ENCODE measurements at regions not wholly inside any gene's neighbourhood (a gene's known extent, or its start where the extent isn't known, plus 50 kb on each side); places are given as distances from the start of the nearest gene placed in this dataset.

DNA sequence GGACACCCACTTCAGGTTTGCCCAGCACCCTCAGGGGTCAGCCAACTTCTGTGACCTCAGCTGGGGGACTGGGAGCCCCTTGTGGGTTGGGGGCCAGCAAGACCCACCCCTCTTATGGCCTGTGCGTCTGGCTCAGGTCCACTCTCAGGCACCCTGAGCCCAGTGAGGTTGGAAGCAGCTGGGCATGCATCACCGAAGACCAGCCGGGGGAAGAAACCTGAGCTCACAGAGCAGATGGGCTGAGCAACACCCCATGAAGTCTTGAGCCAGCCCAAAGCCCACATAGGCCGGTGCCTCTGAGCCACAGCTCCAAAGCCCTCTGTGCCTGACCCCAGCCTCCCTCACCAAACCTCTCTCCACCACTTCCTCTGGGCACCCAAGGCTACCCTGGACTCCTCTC lies 166.7 kb downstream of the RBFOX3 start:
- DNase-seq (ENCODE audit: low read depth in 2 of 2) = no peak

DNA sequence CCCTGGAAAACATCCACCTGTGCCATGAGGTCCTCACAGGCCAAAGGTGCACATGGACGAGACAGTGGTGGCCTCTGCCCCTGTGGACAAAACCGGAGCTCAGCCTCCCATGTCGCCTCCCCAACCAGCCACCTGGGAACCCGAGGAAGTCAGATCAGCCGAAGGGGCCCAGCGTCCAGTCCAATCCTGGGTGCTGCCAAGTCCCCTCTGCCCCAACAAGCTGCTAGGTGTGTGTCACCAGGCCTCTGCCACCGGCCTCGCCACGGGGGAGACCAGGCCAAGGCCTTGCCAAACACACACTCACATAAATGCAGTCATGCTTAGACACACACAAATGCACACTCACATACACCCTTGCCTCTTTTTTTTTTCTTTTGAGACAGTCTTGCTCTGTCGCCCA lies 167.8 kb downstream of the RBFOX3 start:
- no peak for DNase-seq (ENCODE audit: low read depth in 2 of 2)

DNA sequence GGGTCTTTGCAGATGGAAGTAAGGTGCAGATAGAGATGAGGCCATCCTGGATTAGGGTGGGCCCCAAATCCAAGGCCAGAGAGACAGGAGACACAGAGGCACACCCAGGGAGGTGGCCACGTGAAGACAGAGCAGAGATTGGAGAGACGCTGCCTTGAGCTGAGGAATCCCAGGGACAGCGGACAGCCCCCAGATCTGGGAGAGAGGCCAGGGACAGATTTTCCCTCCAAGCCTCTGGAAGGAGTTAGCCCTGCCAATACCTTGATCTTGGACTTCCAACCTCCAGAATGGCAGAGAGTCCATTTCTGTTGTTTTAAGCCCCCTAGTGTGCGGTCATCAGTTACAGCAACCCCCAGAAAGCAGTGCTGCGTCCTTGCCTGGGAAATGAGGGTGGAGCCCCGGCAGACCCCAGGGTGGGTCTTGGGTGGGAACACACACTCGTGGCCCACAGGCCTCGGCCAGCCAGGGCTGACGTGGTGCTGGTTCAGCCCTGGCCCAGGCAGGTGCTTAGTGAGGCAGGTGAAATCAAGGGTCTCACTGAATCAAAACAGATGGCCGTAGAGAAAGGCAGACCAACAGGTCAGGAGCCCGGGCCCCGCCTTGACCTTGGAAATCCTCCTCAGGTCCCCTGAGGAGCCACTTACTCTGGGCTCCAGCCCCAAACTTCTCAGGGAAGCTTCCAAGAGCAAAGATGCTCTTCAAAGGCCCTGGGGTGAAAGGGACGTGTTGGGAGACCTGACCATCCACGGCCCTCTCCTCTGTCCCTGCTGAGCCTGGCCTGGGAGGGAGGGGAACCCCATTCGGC lies 169.3 kb downstream of the RBFOX3 start:
- DNase-seq (ENCODE audit: low read depth in 2 of 2) = no peak

DNA sequence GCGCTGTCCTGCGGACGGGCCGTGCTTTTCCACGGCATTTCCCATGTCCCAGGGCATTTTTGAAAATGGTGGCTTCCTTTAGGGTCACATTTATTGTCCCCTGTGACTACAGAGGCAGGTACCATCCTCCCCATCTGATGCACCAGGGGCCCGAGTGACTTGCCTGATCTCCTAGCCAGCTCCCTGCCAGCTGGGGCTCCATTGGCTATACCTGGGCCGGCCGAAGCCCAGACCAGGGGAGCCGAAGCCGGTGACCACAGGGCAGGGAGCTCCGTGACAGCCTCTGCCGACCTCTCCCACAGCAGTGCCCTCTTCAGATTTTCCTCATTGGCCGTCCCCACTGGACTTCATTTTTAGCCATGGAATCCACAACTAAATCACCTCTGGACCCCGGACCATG lies 170.6 kb downstream of the RBFOX3 start:
- no peak for DNase-seq (ENCODE audit: low read depth in 2 of 2)

DNA sequence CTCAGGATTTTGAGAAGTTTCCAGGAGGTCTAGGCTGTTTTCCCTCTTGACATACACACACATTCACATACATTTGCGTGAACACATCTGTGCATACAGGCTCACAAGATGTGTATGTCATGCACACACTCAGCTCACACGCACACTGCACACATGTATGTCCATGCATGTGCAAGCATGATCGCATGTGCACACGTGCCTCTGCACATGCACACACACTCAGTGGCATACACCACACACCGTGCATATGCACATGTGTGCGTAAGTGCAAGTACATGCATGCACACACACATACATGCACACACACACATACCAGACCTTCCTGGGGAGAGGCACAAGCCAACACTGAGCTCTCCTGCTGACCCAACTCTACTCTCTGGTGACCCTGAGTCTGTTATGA lies 171.4 kb downstream of the RBFOX3 start:
- no peak for DNase-seq (ENCODE audit: low read depth in 2 of 2)

DNA sequence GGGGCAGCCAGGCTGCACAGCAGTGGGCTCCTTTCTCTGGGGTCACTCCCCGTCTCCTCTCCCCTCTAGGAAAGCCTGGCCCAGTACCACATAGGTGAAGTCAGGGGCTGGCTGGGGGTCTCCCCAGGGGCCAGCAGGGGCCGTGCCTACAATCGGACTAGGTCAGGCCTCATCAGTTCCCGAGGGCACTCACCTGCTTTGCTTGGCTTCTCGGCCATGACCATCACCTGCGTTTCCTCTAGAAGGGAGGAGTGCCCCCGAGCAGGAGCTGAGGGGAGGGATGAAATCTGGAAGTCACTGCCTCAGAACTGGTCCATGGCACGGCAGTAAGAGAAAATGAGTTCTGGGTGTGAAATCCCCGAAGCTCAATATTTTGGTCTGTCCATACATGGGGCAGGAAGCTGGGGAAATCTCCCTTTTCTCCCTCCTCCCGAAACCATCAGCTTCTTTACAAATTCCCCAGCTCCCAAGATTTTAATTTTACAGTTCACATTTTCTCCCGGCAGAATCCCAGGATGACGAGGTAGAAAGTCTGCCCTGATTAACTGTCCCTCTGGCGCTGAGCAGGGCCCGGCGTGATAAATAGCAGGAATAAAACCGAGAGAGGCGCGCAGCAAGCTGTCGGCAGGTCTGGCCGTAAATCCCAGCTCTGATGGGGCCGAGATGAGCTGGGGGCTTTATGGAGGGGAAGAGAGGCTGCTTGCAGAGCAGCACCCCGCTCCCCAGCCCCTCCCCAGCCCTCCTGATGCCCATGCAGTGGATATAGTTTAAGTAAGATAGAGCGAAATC lies 172.1 kb downstream of the RBFOX3 start:
- DNase-seq (ENCODE audit: low read depth in 2 of 2) = no peak

DNA sequence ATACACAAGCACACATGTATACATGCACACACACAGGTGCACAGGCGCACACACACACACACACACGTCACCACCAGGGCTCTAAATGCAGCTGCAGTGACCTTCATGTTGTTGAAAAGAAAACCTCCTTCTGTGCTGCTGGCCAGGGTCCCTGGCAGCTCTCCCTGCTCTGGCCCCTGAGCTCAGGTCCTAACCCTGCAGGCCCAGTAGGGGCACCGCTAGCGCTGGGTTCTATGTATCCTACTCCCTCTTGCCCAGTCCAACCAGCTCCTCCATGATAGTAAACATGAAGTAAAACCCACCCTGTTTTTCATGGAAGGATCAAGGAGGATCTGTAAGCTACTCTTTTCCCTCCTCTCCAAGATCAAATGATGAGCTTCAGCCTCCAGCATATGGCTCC lies 172.8 kb downstream of the RBFOX3 start:
- DNase-seq (ENCODE audit: low read depth in 2 of 2) = no peak

DNA sequence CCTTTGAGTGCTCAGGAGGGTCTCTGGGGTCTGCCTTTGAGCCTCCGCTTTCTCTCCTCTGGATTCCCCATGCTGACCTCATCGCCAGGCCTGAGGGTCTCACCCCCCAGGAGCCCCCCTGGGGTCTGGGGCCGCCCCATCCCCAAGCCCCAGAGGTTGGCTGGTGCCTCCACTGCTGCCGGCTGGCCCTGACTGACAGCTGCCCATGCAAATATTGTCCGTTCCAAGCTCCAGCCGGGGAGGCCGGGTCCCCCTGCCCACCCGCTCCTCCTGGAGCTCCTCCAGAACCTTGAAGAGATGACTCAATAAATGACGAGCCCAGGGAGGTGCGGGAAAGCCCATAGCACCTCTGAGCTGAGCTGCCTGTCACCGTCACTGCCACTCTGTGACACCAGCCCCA lies 173.8 kb downstream of the RBFOX3 start:
- no peak for DNase-seq (ENCODE audit: low read depth in 2 of 2)

DNA sequence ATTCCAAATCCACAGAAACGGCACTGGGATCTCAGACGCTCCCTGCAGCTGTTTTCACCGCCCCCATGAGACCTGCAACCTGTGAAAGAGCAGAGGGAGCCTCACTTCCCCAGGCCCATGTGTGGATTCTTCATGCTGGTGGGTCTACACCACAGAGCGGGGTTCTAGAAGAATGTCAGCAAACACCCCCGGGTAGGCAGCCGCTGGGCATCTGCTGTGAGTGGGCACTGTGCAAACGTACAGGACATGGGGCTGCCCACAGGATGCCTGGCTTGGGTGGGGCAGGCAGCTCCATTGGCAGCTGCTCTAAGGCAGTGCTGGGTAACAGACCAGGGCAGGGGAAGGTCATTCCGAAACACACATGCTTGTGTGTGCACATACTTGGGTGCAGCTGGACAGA lies 174.9 kb downstream of the RBFOX3 start:
- no peak for DNase-seq (ENCODE audit: low read depth in 2 of 2)

DNA sequence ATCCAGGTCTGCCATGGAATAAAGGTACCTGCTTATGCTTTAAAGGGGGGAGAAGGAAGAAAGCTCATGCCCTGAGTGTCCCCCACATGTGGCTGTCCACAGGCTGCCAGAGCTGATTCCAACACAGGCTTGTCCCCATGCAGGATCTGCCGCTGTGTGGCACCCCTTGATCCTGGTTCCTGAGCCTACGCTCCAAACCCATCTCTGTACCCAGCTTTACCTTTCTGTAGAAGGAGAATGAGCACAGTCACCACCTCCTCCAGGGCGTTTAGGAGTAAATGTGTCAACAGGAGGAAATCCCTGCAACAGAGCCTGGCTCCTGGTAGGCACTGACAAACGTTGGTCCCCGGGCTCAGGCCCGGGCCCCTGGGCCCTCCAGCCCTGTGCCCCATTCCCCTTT lies 175.6 kb downstream of the RBFOX3 start:
- no peak for DNase-seq (ENCODE audit: low read depth in 2 of 2)

DNA sequence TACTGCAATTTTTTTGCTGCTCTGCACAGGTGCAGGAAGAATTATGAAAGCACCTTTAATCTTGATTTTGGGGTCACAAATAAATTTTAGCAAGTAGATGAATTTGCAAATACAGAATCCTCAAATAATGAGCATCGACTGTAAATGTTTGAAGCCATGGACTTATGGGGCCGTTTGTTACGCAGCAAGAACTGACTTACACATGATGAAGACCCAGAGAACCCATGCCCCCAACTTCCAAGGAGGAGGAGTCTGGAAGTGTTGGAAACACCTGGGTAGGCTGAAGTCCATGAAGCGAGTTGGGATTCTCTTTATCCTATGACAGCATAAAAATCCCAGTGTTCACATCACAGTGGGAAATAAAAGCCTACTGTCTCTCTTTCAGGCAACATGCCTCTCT lies 176.6 kb downstream of the RBFOX3 start:
- DNase-seq (ENCODE audit: low read depth in 2 of 2) = no peak

DNA sequence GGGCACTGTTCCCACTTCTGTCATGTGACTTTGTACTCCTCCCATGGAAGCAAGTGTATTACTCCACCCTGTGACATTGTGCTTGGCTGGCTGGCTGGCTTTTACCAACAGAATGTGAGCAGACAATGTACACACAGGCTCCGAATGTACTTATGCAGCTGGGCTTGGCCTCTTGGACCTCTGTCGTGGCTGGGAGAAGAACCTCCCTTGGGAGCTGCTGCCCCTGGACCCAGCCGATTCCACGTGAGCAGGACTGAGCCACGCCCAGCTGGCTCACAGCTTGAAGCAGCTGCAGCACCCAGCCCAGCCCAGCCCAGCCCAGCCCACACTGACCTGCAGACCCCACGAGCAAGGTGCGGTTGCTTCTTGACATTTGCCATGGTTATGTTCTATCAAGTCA lies 177.5 kb downstream of the RBFOX3 start:
- DNase-seq (ENCODE audit: low read depth in 2 of 2) = no peak

DNA sequence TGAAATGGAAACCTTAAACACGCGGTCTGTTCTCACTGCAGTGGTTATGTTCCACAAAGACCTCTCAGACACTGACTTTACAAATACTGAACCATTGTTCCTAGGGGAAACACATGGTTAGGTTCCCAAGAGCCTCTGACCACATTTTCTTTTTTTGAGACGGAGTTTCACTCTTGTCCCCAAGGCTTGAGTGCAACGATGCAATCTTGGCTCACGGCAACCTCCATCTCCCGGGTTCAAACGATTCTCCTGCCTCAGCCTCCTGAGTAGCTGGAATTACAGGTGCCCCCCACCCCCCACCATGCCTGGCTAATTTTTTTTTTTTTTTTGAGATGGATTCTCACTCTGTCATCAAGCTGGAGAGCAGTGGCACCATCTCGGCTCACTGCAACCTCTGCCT lies 179.7 kb downstream of the RBFOX3 start:
- DNase-seq (ENCODE audit: low read depth in 2 of 2) = no peak

DNA sequence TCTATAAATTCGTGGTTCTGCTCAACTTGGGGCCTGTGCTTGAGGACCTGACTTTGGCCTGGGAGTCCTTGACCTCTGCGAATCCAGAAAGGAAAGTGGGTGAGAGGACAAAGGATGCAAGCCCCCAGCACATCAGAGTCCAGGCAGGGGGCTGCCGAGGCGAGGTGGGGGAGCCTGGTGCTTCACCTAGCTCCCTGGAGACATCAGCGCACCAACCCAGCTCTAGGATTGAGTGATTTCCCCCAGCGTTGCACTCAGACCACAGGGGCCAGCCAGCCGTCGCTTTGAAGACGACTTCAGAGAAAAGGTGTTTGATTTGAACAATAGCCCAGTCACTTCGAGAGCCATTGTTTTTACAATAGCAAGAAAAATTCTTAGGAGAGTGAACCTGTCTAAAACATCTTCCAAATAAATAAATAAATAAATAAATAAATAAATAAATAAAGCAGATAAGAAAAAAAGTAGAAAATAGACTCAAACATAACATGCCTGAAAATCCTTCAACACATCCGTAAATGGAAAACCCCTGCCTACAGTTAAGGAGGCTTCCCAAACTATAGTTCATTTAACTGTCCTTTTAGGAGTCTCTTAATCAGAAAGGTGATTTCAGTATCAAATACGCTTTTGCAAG lies 180.9 kb downstream of the RBFOX3 start:
- no peak for DNase-seq (ENCODE audit: low read depth in 2 of 2)

DNA sequence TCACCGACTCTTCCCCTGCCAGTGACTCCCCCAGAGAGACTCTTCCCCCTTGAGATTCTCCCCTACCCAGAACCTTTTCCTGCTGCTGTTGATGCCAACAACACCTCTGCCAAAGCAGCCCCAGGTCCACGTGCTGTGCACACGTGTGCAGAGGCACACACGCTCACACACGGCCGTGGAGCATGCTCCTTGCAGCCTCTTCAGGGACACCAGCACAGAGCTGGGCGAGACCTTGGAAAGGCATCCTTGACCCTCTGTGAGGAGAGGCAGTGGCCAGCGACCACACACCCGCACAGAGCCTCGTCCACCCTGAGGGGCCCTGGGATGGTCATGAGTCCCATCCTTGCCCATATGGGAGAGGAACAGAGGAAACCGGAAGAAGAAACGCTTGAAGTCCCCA lies 181.9 kb downstream of the RBFOX3 start:
- no peak for DNase-seq (ENCODE audit: low read depth in 2 of 2)

DNA sequence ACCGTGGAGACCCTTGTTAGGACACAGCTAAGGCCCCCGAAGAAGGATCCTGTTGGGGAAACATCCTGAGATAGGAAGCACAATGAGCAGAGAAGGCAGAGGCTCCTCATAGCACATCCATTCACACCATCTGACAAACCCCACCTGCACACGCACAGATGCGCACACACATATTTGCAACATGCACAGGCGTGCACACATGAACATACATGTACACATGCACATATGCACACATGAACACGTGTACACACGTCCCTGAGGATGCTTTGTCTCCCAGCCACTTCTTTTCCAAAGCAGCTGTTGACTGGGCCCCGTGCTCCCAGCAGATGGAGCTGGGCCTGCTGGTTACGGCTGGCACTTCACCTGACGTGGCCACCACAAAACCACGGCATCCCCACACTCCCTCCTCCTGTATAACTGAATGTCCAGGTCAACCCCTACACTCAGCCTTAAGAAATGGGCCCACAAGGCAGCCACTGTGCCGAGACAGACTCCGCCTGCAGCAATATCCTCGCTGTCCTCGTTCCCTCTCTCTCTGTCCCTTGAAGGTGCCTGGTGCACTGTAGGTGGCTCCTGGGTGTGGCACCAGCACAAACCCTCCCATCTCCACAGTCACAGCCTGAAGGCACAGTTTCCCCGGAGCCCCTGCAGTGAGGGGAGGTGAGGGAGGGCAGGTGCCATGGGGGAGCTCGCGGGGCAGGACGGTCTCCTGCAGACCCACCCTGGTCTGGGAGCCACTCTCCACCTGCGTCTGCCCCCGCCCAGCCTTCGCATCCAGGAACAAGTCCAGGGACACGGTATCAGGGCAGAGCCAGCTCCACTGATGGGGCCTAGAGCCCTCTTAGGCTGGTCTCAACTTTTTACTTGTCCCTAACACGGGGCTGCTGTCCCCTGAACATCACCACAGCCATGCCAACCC lies 183.0 kb downstream of the RBFOX3 start:
- no peak for DNase-seq (ENCODE audit: low read depth in 2 of 2)

DNA sequence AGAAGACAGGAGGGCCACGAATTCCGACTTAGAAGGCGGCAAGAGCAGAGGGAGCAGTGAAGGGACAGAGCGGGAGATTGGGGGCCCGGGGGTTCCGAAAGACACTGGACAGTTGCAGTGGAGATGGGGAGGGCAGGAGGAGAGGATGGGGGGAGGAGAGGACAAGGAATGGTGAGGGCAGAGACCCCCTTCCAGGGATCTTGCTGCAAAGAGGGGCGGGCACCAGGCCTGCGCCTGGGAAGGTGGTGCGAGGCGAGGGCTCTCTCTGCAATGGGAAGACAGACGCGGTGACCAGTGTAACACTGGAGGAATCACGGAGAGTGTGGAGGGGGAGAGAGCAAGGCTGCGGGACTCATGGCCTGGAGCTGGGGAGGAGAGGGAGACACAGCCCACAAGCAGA lies 185.2 kb downstream of the RBFOX3 start:
- DNase-seq (ENCODE audit: low read depth in 2 of 2) = no peak

DNA sequence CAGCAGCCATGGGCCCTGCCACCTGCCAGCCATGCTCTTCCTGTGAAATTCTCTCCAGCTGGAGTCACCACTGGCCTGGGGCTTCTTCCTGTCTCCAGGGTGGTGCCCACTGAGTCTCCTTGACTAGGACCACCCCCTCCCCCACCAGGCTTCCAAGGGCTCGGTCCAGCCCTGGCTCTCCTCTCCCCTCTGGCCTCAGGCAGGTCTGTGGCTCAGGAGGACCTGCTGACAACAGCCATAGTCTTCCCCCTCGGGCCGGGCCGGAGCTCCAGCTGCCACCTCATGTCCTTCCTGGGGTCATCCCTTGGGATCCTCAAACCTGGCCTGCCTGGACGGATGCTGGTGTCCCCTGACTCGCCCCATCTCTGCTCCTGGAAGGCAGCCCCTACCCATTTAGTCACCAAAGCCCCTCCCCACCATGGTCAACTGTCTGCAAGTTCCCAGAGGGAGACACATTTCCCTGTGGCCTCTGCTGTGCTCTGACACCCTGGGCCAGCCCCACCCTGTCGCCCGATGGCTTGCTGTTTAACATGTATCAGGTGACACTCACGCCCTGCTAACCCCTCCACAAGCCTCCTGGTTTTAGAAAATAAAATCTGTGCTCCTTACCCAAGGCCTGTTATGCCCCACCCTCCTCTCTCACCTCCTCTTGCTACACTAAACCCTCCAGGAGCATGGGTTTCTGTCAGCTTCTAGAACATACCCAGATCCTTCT lies 186.2 kb downstream of the RBFOX3 start:
- DNase-seq (ENCODE audit: low read depth in 2 of 2) = no peak

DNA sequence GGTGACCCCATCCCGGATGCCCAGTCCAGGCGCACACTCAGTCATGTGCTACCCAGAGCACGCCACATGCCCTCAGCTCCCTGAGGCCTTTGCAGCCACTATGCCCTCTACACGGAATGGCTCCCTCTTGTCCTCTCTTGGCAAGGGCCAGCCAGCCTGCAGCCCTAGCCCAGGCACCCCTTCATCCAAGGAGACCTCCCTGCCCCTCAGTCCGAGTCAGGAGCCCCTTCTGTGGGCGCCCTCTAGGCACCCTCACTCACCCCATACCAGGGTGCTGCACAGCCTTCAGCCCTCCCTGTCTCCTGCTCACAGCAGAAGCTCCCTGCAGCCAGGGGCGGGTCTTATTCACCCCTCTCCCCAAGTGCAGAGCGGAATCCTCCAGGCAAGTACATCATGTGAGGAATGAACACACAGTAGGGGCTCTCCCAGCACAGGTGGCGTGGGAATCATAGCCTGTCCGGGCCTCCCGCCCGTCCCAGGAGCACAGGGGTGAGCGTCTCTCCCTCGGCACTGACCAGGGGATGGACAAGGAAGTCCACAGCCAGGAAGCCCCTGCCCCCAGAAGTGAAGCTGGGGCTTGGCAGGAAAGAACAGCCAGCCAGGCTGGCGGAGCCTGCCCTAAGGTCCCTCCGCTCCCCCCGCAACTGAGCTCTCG lies 186.9 kb downstream of the RBFOX3 start:
- DNase-seq (ENCODE audit: low read depth in 2 of 2) = no peak

DNA sequence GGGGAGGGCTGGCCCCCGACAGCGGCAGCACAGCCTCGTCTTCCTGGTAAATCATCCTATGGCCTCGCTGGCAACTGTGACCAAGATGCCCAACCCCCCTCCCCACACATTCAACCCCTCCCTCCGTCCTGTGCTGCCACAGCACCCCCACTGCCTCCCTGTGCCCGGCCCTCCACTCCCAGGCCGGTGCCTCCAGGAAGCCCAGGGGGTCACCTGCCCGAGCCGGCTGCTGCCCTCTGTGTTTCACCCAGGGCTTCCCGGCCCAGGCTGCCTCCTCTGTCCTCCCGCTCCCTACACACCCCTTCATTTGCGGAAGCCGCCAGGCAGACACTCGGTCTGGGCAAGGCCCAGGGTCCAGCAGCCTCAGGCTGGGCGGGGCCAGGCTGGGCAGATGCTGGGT lies 188.6 kb downstream of the RBFOX3 start:
- DNase-seq (ENCODE audit: low read depth in 2 of 2) = no peak
